ENCODE measurements at regions not wholly inside any gene's neighbourhood (a gene's known extent, or its start where the extent isn't known, plus 50 kb on each side); places are given as distances from the start of the nearest gene placed in this dataset.
A peak's percentile ranks its signal among the peaks of the same experiment; 100 is the strongest.

DNA sequence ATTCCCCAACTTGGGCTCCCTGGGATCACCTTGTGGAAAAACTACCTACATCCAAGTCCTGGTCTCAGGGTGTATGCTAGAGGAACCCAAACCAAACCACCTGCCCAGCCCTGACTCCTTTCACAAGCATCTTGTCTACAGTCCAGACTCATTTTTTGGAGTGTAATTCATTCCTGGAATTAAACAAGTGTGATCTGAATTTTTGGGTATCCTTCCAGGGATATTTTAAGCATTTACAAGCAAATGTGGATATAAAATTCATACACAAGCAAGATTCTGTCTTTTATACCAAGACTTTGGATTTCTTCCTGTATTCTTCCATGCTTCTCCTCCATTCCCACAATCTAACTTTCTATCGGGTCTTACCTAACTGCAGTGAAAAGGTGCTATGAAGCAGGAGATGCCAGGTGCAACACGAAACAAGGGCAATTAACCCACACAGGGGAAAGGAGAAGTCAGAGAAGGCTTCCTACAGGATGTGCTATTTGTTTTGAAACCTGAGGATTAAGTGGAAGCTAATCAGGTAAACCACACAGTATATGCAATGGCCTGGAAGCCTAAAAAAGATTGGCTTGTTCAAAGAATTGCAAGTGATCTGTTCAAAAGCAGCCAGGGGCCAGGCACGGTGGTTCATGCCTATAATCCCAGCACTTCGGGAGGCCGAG, 417.2 kb upstream of the C16orf82 start:
- DNase-seq (ENCODE audit: low read depth): no peak

DNA sequence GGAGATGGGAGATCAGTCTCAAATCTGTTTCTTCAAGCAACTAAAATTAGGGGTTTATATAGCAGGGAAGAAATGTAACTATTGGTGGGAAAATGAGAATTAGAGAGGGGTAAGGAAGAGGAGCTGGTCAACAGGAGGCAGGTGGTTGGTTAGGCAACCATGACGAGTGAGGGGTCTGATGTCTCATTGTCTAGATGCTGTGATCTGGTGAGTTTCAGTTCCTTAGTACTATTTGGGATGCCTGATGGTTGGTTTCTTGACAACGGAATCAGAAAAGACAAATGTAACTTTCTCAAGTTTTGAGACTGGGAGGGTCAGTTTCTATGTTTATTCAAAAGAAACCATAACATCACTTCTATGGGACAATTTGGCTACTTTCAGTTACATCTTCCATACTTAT, 415.3 kb upstream of the C16orf82 start:
- no peak for DNase-seq (ENCODE audit: low read depth)

- DNase-seq (ENCODE audit: low read depth): no peak
Measured at GRCh38 chr16:26651884-26652283, 414.8 kb upstream of the C16orf82 start.

- DNase-seq (ENCODE audit: low read depth): no peak
Measured at GRCh38 chr16:26658486-26658885, 408.2 kb upstream of the C16orf82 start.

GRCh38 chr16:26658915-26659314, 407.8 kb upstream of the C16orf82 start:
- DNase-seq (ENCODE audit: low read depth): no peak

- DNase-seq (ENCODE audit: low read depth): no peak
Measured at GRCh38 chr16:26664086-26664485, 402.6 kb upstream of the C16orf82 start.

- no peak for DNase-seq (ENCODE audit: low read depth)
Measured at GRCh38 chr16:26665166-26665939, 401.4 kb upstream of the C16orf82 start.

DNA sequence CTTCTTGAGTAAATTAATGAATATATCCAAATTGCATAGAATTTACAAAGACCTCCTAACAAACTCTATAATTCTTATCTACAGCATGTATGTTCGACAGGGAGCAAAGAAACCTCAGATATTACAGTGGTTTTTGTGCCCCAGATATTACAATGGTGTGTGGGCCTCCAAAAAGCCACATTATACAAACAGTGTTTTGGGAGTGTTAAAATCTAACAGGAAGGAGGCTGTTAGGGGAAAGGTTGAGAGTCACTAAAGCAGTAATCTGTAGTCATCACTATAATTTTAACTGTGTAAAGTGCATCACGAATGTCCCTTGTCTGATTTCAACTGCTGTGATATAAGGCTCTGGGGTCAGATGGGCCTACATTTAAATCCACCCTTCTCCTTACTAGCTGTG, 400.2 kb upstream of the C16orf82 start:
- no peak for DNase-seq (ENCODE audit: low read depth)

- DNase-seq (ENCODE audit: low read depth): no peak
Measured at GRCh38 chr16:26667307-26667706, 399.4 kb upstream of the C16orf82 start.

- DNase-seq (ENCODE audit: low read depth): no peak
Measured at GRCh38 chr16:26668026-26668425, 398.7 kb upstream of the C16orf82 start.

GRCh38 chr16:26672206-26672605, 394.5 kb upstream of the C16orf82 start:
- no peak for DNase-seq (ENCODE audit: low read depth)

DNA sequence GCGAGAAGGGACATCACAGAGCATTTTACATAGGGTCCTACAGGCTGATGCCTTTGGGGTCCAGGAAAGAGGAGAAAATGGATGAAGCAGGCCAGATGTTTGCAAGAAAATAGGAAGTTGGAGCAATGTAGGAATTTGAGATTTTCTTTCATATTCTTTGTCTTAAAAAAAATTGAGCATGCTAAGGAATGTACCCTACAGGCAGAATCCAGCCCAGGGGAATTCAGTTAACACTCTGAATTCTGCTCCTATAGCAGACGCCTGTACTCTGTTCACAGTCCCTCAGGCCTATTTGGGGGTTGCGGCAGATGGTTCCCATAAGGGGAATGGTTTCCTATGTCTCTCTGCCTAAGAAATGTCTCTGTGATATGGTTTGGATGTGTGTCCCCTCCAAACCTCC, 393.7 kb upstream of the C16orf82 start:
- DNase-seq (ENCODE audit: low read depth): no peak

GRCh38 chr16:26680671-26681070, 386.1 kb upstream of the C16orf82 start:
- no peak for DNase-seq (ENCODE audit: low read depth)

- no peak for DNase-seq (ENCODE audit: low read depth)
Measured at GRCh38 chr16:26688105-26688504, 378.6 kb upstream of the C16orf82 start.

- no peak for DNase-seq (ENCODE audit: low read depth)
Measured at GRCh38 chr16:26688699-26689098, 378.0 kb upstream of the C16orf82 start.

GRCh38 chr16:26692658-26693057, 374.1 kb upstream of the C16orf82 start:
- DNase-seq (ENCODE audit: low read depth): no peak

DNA sequence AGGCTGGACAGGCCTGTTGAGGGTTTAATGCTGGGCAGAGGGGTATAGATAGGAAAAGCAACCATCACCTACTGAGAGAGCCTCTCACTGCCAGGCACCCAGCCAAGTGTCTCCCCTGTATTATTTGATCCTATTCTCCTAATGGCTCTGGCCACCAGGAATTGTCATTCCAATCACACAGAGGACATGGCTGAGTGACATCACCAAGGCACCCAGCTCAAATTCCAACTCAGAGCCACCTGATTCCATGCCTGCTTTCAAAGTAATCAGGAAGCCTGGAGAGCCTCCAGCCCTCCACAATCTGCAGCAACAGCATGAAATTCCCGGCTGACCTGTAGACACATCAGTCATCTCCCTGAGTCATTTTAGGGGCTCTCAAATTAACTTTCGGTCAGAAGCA, 368.9 kb upstream of the C16orf82 start:
- DNase-seq (ENCODE audit: low read depth): no peak

DNA sequence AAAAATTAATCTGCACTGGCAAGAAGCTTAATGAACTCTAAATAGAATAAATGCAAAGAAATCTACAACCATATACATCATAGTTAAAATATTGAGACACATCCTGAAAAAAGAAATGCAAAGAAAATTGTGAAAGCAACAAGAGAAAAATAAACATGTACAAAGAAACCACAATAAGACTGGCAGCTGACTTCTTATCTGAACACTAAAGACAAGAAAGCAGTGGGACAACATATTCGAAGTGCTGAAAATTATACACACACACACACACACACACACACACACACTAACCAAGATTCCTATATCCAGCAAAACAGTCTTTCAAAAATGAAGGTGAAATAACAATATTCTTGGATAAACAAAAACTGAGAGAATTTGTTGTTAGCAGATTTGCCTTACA, 366.5 kb upstream of the C16orf82 start:
- no peak for DNase-seq (ENCODE audit: low read depth)

- no peak for DNase-seq (ENCODE audit: low read depth)
Measured at GRCh38 chr16:26701243-26701886, 365.4 kb upstream of the C16orf82 start.

DNA sequence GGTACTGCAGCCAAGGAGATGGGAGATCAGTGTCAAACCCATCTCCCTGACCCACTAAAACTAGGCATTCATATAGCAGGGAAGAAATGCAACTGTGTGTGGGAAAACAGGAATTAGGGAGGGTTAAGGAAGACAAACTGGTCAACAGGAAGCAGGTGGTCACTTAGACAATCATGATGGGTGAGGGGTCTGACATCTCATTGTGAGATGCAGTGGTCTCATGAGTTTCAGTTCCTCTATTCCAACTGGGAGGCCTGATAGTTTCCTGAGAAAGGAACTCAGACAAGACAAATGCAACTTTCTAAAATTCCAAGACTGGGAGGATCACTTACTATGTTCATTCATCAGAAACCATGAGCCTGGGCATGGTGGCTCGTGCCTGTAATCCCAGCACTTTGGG, 361.4 kb upstream of the C16orf82 start:
- DNase-seq (ENCODE audit: low read depth): no peak

DNA sequence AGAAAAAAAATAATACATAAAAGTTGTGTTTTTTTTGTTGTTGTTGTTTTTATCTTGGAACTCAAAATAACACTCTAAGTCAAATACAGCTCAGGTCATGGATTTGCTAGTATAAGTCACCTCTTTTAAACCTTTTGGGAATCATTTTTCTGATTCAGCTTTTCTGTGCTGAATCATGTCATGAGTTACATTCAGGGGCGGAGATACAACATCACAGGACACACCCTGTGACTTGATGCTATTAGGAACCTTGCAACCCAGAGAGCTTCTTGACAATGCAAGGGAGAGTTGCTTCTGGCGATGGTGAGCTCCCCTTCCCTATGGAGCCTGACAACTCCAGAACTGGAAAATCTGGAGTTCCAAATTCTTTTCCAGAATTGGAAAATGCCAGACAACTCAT, 358.3 kb upstream of the C16orf82 start:
- no peak for DNase-seq (ENCODE audit: low read depth)

- DNase-seq (ENCODE audit: low read depth): peak; percentile 10
Measured at GRCh38 chr16:26709175-26709574, 357.6 kb upstream of the C16orf82 start.

DNA sequence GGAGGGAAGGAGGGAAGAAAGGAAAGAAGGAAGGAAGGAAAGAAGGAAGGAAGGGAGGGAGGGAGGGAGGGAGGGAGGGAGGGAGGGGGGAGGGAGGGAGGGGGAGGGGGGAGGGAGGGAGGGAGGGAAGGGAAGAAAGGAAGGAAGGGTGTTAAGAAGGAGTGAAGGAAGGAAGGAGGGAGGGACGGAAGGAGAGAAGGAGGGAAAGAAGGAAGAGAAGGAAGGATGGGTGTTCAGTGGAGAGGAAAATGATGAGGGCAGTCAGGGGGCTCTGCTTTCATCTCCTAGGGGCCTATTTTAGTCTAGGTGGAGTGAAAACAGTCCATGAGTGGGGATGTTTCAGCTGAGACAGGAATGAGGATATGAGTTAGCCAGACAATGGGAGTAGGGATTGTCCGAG, 357.0 kb upstream of the C16orf82 start:
- DNase-seq (ENCODE audit: low read depth): no peak

All from HT1080 (cell line).